Neural cell (in vitro differentiated cells): ENCODE measurements at regions not wholly inside any gene's neighbourhood (a gene's known extent, or its start where the extent isn't known, plus 50 kb on each side); places are given as distances from the start of the nearest gene placed in this dataset.

Experiments
- H2AFZ ChIP-seq: fragments of 200-600, 300-800 bp; sonication (generic), shearing (Covaris generic); 2 replicates; pipeline ENCODE4 v1.6.0; 2014; ENCODE audit warnings: low read depth, mild to moderate bottlenecking, antibody characterized with exemption, low read length, moderate library complexity
- H3F3A ChIP-seq: fragments of 200-600 bp; shearing (Covaris generic); 2 replicates; pipeline ENCODE4 v1.6.1; 2016; ENCODE audit warnings: mild to moderate bottlenecking, moderate library complexity, mixed read lengths, antibody characterized with exemption, low read length; ENCODE audit not compliant: insufficient read depth, poor library complexity, severe bottlenecking
- H3K27ac ChIP-seq: fragments of 200-600, 300-800 bp; sonication (generic), shearing (Covaris generic); 2 replicates; pipeline ENCODE4 v1.5.1; 2014; ENCODE audit warnings: mild to moderate bottlenecking, low read length, moderate library complexity
- H3K27me3 ChIP-seq: fragments of 300-800, 200-600 bp; sonication (generic), shearing (Covaris generic); 2 replicates; pipeline ENCODE4 v1.6.0; 2014; ENCODE audit warnings: mild to moderate bottlenecking, low read depth, low read length, moderate library complexity; ENCODE audit not compliant: insufficient read depth
- H3K36me3 ChIP-seq: fragments of 300-800, 200-600 bp; sonication (generic), shearing (Covaris generic); 2 replicates; pipeline ENCODE4 v1.5.1; 2014; ENCODE audit warnings: mild to moderate bottlenecking, antibody characterized with exemption, low read length, moderate library complexity; ENCODE audit not compliant: insufficient read depth
- H3K4me2 ChIP-seq: fragments of 300-800, 200-600 bp; sonication (generic), shearing (Covaris generic); 2 replicates; pipeline ENCODE4 v1.6.0; 2014; ENCODE audit warnings: mild to moderate bottlenecking, low read length
- H3K4me3 ChIP-seq: fragments of 300-800, 200-600 bp; sonication (generic), shearing (Covaris generic); 2 replicates; pipeline ENCODE4 v1.5.1; 2014; ENCODE audit warnings: mild to moderate bottlenecking, low read length, moderate library complexity
- H3K79me2 ChIP-seq: fragments of 200-600 bp; shearing (Covaris generic); replicated peaks from 2 replicates; pipeline ENCODE4 v1.6.0; 2014; ENCODE audit warnings: mild to moderate bottlenecking, low read length, moderate library complexity; ENCODE audit not compliant: insufficient read depth
- H3K9ac ChIP-seq: fragments of 300-800, 200-600 bp; sonication (generic), shearing (Covaris generic); 2 replicates; pipeline ENCODE4 v1.6.1; 2016; ENCODE audit warnings: mild to moderate bottlenecking, low read length, mixed read lengths
- H3K9me2 ChIP-seq: fragments of 200-600 bp; shearing (Covaris generic); 2 replicates; pipeline ENCODE4 v1.6.1; 2016; ENCODE audit warnings: mild to moderate bottlenecking, low read length, mixed read lengths; ENCODE audit not compliant: insufficient read depth
- H3K9me3 ChIP-seq: fragments of 200-600, 300-800 bp; sonication (generic), shearing (Covaris generic); 2 replicates; pipeline ENCODE4 v1.6.1; 2016; ENCODE audit warnings: mild to moderate bottlenecking, mixed run types, low read length, moderate library complexity, mixed read lengths
- H4K20me1 ChIP-seq: fragments of 200-600 bp; shearing (Covaris generic); 2 replicates; pipeline ENCODE4 v1.6.1; 2016; ENCODE audit warnings: mild to moderate bottlenecking, mixed run types; ENCODE audit not compliant: insufficient read depth
- EP300 ChIP-seq: fragments of 450-650 bp; conservative IDR thresholded peaks from 2 replicates; pipeline ENCODE4 v1.6.1; 2014; ENCODE audit warnings: antibody characterized with exemption, mild to moderate bottlenecking, moderate library complexity; ENCODE audit not compliant: poor library complexity, severe bottlenecking
- EZH2 ChIP-seq: fragments of 200-600, 300-800 bp; shearing (Covaris generic), sonication (generic); IDR thresholded peaks from 2 replicates; pipeline ENCODE4 v1.6.1; 2014; ENCODE audit warnings: antibody characterized with exemption, low read length, borderline replicate concordance, mild to moderate bottlenecking; ENCODE audit not compliant: insufficient read depth, poor library complexity, severe bottlenecking
- MXI1 ChIP-seq: fragments of 450-650 bp; conservative IDR thresholded peaks from 2 replicates; pipeline ENCODE4 v1.6.1; 2014; ENCODE audit warnings: antibody characterized with exemption, mild to moderate bottlenecking; ENCODE audit not compliant: poor library complexity, severe bottlenecking
- POLR2AphosphoS5 ChIP-seq: IDR thresholded peaks from 2 replicates; pipeline ENCODE4 v1.6.1; 2012
- RAD21 ChIP-seq: fragments of 450-650 bp; conservative IDR thresholded peaks from 2 replicates; pipeline ENCODE4 v1.6.1; 2014; ENCODE audit warnings: antibody characterized with exemption, mild to moderate bottlenecking, moderate library complexity
- SMC3 ChIP-seq: fragments of 450-650 bp; conservative IDR thresholded peaks from 2 replicates; pipeline ENCODE4 v1.6.1; 2014; ENCODE audit warnings: antibody characterized with exemption, mild to moderate bottlenecking, moderate library complexity; ENCODE audit not compliant: poor library complexity
- TAF1 ChIP-seq: IDR thresholded peaks from 2 replicates; pipeline ENCODE4 v1.6.1; 2012; ENCODE audit warnings: low read depth
- TF ChIP-seq, protein P1 (sequence below): fragments of 450-650 bp; IDR thresholded peaks from 2 replicates; pipeline ENCODE4 v1.5.1; 2014; ENCODE audit warnings: antibody characterized with exemption, mild to moderate bottlenecking, moderate library complexity; ENCODE audit not compliant: poor library complexity, severe bottlenecking
- TF ChIP-seq, protein P2 (sequence below): IDR thresholded peaks from 2 replicates; pipeline ENCODE4 v1.6.1; 2012; ENCODE audit warnings: borderline replicate concordance

DNA sequence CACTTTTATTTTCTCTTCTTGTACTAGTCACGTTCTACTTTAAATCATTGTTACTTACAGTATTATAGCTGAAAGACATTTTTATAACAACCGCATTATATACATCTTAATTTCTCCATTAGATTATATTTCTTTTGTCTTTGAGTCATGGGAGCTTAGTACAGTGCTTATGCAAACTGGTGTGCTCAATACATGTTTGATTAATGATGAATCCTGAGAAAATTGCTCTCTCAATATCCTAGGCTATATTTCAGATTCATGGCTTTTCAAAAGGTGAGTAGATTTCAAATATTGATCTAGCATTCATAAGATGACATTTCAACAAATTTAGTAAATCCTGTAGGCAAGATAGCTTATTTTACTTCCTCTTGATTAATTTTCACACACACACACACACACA, 102.2 kb upstream of the FST start:
- H3F3A ChIP-seq, result no peaks in the 10 kb centered on the region
- H3K9ac ChIP-seq, result no peak overlapping the region
- H3K4me2 ChIP-seq, result no peak overlapping the region
- no peaks in the 10 kb centered on the region for H3K27me3 ChIP-seq
- no peaks in the 10 kb centered on the region for H4K20me1 ChIP-seq
- H3K4me3 ChIP-seq, result no peak overlapping the region
- H3K27ac ChIP-seq, result no peak overlapping the region
- no peaks in the 10 kb centered on the region for H3K9me3 ChIP-seq
- TF ChIP-seq RAD21, result no peak
- TF ChIP-seq EZH2, result no peak
- no peak for TF ChIP-seq POLR2AphosphoS5
- no peak for TF ChIP-seq TAF1
- TF ChIP-seq SMC3, result no peak
- TF ChIP-seq MXI1, result no peak
- TF ChIP-seq, protein P1, sequence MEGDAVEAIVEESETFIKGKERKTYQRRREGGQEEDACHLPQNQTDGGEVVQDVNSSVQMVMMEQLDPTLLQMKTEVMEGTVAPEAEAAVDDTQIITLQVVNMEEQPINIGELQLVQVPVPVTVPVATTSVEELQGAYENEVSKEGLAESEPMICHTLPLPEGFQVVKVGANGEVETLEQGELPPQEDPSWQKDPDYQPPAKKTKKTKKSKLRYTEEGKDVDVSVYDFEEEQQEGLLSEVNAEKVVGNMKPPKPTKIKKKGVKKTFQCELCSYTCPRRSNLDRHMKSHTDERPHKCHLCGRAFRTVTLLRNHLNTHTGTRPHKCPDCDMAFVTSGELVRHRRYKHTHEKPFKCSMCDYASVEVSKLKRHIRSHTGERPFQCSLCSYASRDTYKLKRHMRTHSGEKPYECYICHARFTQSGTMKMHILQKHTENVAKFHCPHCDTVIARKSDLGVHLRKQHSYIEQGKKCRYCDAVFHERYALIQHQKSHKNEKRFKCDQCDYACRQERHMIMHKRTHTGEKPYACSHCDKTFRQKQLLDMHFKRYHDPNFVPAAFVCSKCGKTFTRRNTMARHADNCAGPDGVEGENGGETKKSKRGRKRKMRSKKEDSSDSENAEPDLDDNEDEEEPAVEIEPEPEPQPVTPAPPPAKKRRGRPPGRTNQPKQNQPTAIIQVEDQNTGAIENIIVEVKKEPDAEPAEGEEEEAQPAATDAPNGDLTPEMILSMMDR, result no peak
- TF ChIP-seq, protein P2, sequence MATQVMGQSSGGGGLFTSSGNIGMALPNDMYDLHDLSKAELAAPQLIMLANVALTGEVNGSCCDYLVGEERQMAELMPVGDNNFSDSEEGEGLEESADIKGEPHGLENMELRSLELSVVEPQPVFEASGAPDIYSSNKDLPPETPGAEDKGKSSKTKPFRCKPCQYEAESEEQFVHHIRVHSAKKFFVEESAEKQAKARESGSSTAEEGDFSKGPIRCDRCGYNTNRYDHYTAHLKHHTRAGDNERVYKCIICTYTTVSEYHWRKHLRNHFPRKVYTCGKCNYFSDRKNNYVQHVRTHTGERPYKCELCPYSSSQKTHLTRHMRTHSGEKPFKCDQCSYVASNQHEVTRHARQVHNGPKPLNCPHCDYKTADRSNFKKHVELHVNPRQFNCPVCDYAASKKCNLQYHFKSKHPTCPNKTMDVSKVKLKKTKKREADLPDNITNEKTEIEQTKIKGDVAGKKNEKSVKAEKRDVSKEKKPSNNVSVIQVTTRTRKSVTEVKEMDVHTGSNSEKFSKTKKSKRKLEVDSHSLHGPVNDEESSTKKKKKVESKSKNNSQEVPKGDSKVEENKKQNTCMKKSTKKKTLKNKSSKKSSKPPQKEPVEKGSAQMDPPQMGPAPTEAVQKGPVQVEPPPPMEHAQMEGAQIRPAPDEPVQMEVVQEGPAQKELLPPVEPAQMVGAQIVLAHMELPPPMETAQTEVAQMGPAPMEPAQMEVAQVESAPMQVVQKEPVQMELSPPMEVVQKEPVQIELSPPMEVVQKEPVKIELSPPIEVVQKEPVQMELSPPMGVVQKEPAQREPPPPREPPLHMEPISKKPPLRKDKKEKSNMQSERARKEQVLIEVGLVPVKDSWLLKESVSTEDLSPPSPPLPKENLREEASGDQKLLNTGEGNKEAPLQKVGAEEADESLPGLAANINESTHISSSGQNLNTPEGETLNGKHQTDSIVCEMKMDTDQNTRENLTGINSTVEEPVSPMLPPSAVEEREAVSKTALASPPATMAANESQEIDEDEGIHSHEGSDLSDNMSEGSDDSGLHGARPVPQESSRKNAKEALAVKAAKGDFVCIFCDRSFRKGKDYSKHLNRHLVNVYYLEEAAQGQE, result no peak
- no peak for TF ChIP-seq EP300
- no peaks in the 10 kb centered on the region for H3K9me2 ChIP-seq
- no peaks in the 10 kb centered on the region for H3K36me3 ChIP-seq
- no peaks in the 10 kb centered on the region for H3K79me2 ChIP-seq
- no peak overlapping the region for H2AFZ ChIP-seq

DNA sequence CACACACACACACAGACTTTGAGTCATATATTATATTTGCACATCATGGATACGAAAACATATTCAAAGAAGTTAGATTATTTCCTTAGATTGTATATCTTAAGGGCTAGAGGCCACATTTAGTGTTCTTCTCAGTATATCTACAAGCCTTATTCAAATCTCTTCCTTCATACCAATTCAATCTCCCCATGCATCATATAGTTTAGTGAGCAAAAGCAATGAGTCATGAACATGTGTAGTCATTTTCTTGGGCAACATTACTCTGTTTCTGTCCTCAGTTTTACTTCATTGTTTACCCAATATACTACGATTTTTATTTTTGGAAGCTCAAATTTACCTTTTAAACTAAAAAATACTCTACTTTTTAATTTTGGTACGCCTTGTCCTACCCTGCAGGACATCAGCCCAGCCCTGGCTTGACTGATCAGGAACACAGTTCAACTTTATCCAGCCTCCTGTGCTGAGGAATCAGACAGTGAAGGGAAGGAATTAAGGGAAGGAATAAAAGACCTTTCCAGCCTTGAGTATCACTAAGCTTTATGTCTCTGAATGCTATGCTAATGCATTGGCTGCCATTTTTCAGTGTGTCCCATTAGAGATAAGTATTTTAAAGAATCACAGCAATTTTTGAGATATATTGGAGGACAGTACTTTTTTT, 101.7 kb upstream of the FST start:
- Histone ChIP-seq H3F3A (no peaks in the 10 kb centered on the region), H3K9me3 (no peaks in the 10 kb centered on the region), H3K79me2 (no peaks in the 10 kb centered on the region), H3K36me3 (no peaks in the 10 kb centered on the region), H3K9ac (no peak overlapping the region), H3K4me2 (no peak overlapping the region), H3K4me3 (no peak overlapping the region), H3K9me2 (no peaks in the 10 kb centered on the region), H4K20me1 (no peaks in the 10 kb centered on the region), H2AFZ (no peak overlapping the region), H3K27ac (no peak overlapping the region), H3K27me3 (no peaks in the 10 kb centered on the region)
- TF ChIP-seq RAD21 (no peak), MXI1 (no peak), EP300 (no peak)
- TF ChIP-seq, protein P1, result no peak
